H9 (cell line): ENCODE measurements at regions not wholly inside any gene's neighbourhood (a gene's known extent, or its start where the extent isn't known, plus 50 kb on each side); places are given as distances from the start of the nearest gene placed in this dataset.

Experiments
- DNase-seq: peaks from one replicate; pipeline ENCODE4 v3.0.0-alpha.2; 2017
- H2AFZ ChIP-seq: one replicate; pipeline ENCODE4 v1.6.1; 2013; ENCODE audit warnings: mild to moderate bottlenecking, low read length, control low read depth, moderate library complexity
- H2AK5ac ChIP-seq: 2 replicates; pipeline ENCODE4 v1.6.1; 2013; ENCODE audit warnings: low read length, control low read depth, mixed read lengths; ENCODE audit not compliant: insufficient read length
- H2BK120ac ChIP-seq: one replicate; pipeline ENCODE4 v1.6.1; 2013; ENCODE audit warnings: low read depth, mild to moderate bottlenecking, low read length, control low read depth, inconsistent platforms; ENCODE audit not compliant: poor library complexity, severe bottlenecking
- H2BK12ac ChIP-seq: 2 replicates; pipeline ENCODE4 v1.6.1; 2013; ENCODE audit warnings: low read length, control low read depth, mixed read lengths, low read depth; ENCODE audit not compliant: insufficient read length
- H2BK15ac ChIP-seq: 2 replicates; pipeline ENCODE4 v1.6.1; 2013; ENCODE audit warnings: low read depth, low read length, control low read depth
- H2BK20ac ChIP-seq: one replicate; pipeline ENCODE4 v1.6.1; 2013; ENCODE audit warnings: low read depth, mild to moderate bottlenecking, low read length, control low read depth, inconsistent platforms; ENCODE audit not compliant: poor library complexity, severe bottlenecking
- H2BK5ac ChIP-seq: 2 replicates; pipeline ENCODE4 v1.6.1; 2013; ENCODE audit warnings: low read length, control low read depth, mixed read lengths; ENCODE audit not compliant: insufficient read length
- H3K14ac ChIP-seq: 2 replicates; pipeline ENCODE4 v1.6.1; 2013; ENCODE audit warnings: low read length, control low read depth; ENCODE audit not compliant: insufficient read depth
- H3K18ac ChIP-seq: 2 replicates; pipeline ENCODE4 v1.6.1; 2013; ENCODE audit warnings: low read depth, mild to moderate bottlenecking, mixed read lengths, low read length, control low read depth; ENCODE audit not compliant: insufficient read length
- H3K23ac ChIP-seq: 2 replicates; pipeline ENCODE4 v1.6.1; 2013; ENCODE audit warnings: low read length, control low read depth, mixed read lengths, low read depth; ENCODE audit not compliant: insufficient read length
- H3K23me2 ChIP-seq: 2 replicates; pipeline ENCODE4 v1.6.1; 2013; ENCODE audit warnings: low read depth, mild to moderate bottlenecking, mixed read lengths, low read length, control low read depth; ENCODE audit not compliant: insufficient read length, poor library complexity, severe bottlenecking
- H3K27ac ChIP-seq: 2 replicates; pipeline ENCODE4 v1.5.1; 2013; ENCODE audit warnings: low read length, control low read depth, mixed read lengths, low read depth; ENCODE audit not compliant: insufficient read length
- H3K27me3 ChIP-seq: 2 replicates; pipeline ENCODE4 v1.6.1; 2013; ENCODE audit warnings: low read length, control low read depth, inconsistent platforms; ENCODE audit not compliant: insufficient read depth
- H3K4ac ChIP-seq: 2 replicates; pipeline ENCODE4 v1.6.1; 2013; ENCODE audit warnings: low read depth, mild to moderate bottlenecking, control low read depth, inconsistent platforms, low read length, moderate library complexity
- H3K4me1 ChIP-seq: 2 replicates; pipeline ENCODE4 v1.6.1; 2013; ENCODE audit warnings: low read length, control low read depth, inconsistent platforms; ENCODE audit not compliant: insufficient read depth
- H3K4me2 ChIP-seq: 2 replicates; pipeline ENCODE4 v1.6.1; 2013; ENCODE audit warnings: low read length, control low read depth, mixed read lengths; ENCODE audit not compliant: insufficient read length, insufficient read depth
- H3K56ac ChIP-seq: 2 replicates; pipeline ENCODE4 v1.6.1; 2013; ENCODE audit warnings: low read depth, mild to moderate bottlenecking, mixed read lengths, low read length, control low read depth; ENCODE audit not compliant: insufficient read length
- H3K79me1 ChIP-seq: 2 replicates; pipeline ENCODE4 v1.6.1; 2013; ENCODE audit warnings: low read depth, mild to moderate bottlenecking, moderate library complexity, low read length, control low read depth, inconsistent platforms; ENCODE audit not compliant: insufficient read depth, poor library complexity, severe bottlenecking
- H3K79me2 ChIP-seq: 2 replicates; pipeline ENCODE4 v1.6.1; 2013; ENCODE audit warnings: low read length, control low read depth, inconsistent platforms; ENCODE audit not compliant: insufficient read depth
- H3K9ac ChIP-seq: 2 replicates; pipeline ENCODE4 v1.6.1; 2013; ENCODE audit warnings: low read length, control low read depth, mixed read lengths; ENCODE audit not compliant: insufficient read length; ENCODE audit errors: extremely low read depth
- H3K9me3 ChIP-seq: one replicate; pipeline ENCODE4 v1.6.1; 2013; ENCODE audit warnings: low read depth, low read length, inconsistent platforms; ENCODE audit not compliant: control insufficient read depth
- H3T11ph ChIP-seq: one replicate; pipeline ENCODE4 v1.6.1; 2013; ENCODE audit warnings: mild to moderate bottlenecking, low read length, control low read depth, inconsistent platforms
- H4K20me1 ChIP-seq: one replicate; pipeline ENCODE4 v1.6.1; 2013; ENCODE audit not compliant: control insufficient read depth, insufficient read length, insufficient read depth
- H4K5ac ChIP-seq: 2 replicates; pipeline ENCODE4 v1.6.1; 2013; ENCODE audit warnings: low read depth, mild to moderate bottlenecking, mixed read lengths, low read length, control low read depth; ENCODE audit not compliant: insufficient read length
- H4K8ac ChIP-seq: replicated peaks from 2 replicates; pipeline ENCODE4 v1.6.1; 2013; ENCODE audit warnings: low read length, control low read depth, mixed read lengths, low read depth; ENCODE audit not compliant: insufficient read length
- H4K91ac ChIP-seq: 2 replicates; pipeline ENCODE4 v1.6.1; 2013; ENCODE audit warnings: low read depth, mild to moderate bottlenecking, moderate library complexity, mixed read lengths, low read length, control low read depth; ENCODE audit not compliant: insufficient read length
- H3K27ac Mint-ChIP-seq, 3 experiments: 2 replicates in 2 of 3; 3 replicates in 1 of 3; pipeline ENCODE4 v1.8.0; 2020 to 2021; ENCODE audit warnings: mixed read lengths in 3 of 3, mild to moderate bottlenecking in 1 of 3, moderate library complexity in 1 of 3
- H3K27me3 Mint-ChIP-seq: 2 replicates; pipeline ENCODE4 v1.8.0; 2021; ENCODE audit warnings: low read depth, mild to moderate bottlenecking, moderate library complexity, mixed read lengths
- H3K36me3 Mint-ChIP-seq, 3 experiments: 2 replicates in 2 of 3; 3 replicates in 1 of 3; pipeline ENCODE4 v1.8.0; 2020 to 2021; ENCODE audit warnings: low read depth in 3 of 3, mixed read lengths in 3 of 3; ENCODE audit not compliant: insufficient read depth in 1 of 3
- H3K4me1 Mint-ChIP-seq, 2 experiments: 2 replicates each; pipeline ENCODE4 v1.8.0; 2020; ENCODE audit warnings: mixed read lengths in 2 of 2
- H3K4me3 Mint-ChIP-seq, 2 experiments: 2 replicates in 1 of 2; 3 replicates in 1 of 2; pipeline ENCODE4 v1.8.0; 2020 to 2021; ENCODE audit warnings: mild to moderate bottlenecking in 2 of 2, mixed read lengths in 2 of 2, moderate library complexity in 1 of 2
- H3K9me3 Mint-ChIP-seq, 2 experiments: 2 replicates in 1 of 2; 3 replicates in 1 of 2; pipeline ENCODE4 v1.8.0; 2020; ENCODE audit warnings: mild to moderate bottlenecking in 2 of 2, mixed read lengths in 2 of 2, moderate library complexity in 1 of 2
- WGBS: extraction: QIAGEN DNeasy Blood & Tissue Kit; methylation state at CpG from one replicate; pipeline ENCODE4 v1.1.7; 2013; ENCODE audit warnings: missing lambda C conversion rate, low lambda C conversion rate, mixed read lengths; ENCODE audit not compliant: insufficient read length; ENCODE audit errors: extremely low coverage; 5-methylcytosine and 5-hydroxymethylcytosine counted together
- TF ChIP-seq, protein P1 (sequence below): fragments of 200-600 bp; sonication (generic); conservative IDR thresholded peaks from 3 replicates; pipeline ENCODE4 v1.8.0; 2021; ENCODE audit warnings: antibody characterized with exemption, mild to moderate bottlenecking

DNA sequence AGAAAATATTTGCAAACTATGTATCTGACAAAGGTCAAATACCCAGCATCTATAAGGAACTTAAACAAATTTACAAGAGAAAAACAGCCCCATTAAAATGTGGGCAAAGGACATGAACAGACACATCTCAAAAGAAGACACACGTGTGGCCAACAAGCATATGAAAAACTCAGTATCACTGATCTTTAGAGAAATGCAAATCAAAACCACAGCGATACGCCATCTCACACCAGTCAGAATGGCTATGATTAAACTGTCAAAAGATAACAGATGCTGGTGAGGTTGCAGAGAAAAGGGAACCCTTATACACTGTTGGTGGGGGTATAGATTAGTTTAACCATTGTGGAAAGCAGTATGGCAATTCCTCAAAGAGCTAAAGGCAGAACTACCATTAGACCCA is 64.3 kb upstream of the RBMS1 start:
- TF ChIP-seq, protein P1, sequence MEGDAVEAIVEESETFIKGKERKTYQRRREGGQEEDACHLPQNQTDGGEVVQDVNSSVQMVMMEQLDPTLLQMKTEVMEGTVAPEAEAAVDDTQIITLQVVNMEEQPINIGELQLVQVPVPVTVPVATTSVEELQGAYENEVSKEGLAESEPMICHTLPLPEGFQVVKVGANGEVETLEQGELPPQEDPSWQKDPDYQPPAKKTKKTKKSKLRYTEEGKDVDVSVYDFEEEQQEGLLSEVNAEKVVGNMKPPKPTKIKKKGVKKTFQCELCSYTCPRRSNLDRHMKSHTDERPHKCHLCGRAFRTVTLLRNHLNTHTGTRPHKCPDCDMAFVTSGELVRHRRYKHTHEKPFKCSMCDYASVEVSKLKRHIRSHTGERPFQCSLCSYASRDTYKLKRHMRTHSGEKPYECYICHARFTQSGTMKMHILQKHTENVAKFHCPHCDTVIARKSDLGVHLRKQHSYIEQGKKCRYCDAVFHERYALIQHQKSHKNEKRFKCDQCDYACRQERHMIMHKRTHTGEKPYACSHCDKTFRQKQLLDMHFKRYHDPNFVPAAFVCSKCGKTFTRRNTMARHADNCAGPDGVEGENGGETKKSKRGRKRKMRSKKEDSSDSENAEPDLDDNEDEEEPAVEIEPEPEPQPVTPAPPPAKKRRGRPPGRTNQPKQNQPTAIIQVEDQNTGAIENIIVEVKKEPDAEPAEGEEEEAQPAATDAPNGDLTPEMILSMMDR = no peak
- Mint-ChIP-seq H3K4me1 (peaks cover 3 to 4% of the 10 kb centered on the region in 2 experiments; a peak in 3 of 4 replicates), H3K36me3 (no peaks in the 10 kb centered on the region; a peak in 1 of 7 replicates)

More for the DNA sequence above, 64.3 kb upstream of the RBMS1 start:
- Mint-ChIP-seq H3K27me3 (no peaks in the 10 kb centered on the region), H3K27ac (no peak overlapping the region), H3K4me3 (no peak overlapping the region), H3K9me3 (no peaks in the 10 kb centered on the region; a peak in 2 of 5 replicates)
- Histone ChIP-seq H3K14ac (no peak overlapping the region), H3K23ac (no peak overlapping the region), H4K8ac (no peak overlapping the region), H2AK5ac (no peak overlapping the region), H3K56ac (no peak overlapping the region), H3K9ac (no peak overlapping the region), H2BK120ac (no peak overlapping the region), H4K91ac (no peak overlapping the region), H4K20me1 (no peaks in the 10 kb centered on the region), H3K79me1 (no peaks in the 10 kb centered on the region), H2BK20ac (no peak overlapping the region), H3K4ac (no peak overlapping the region), H3K4me1 (no peaks in the 10 kb centered on the region; the same call in 1 of the 2 replicates), H3K23me2 (no peaks in the 10 kb centered on the region), H2BK15ac (no peak overlapping the region), H3K4me2 (no peak overlapping the region), H3K27me3 (peaks cover 3% of the 10 kb centered on the region; the same call in 1 of the 2 replicates), H2BK12ac (no peak overlapping the region), H3K27ac (no peak overlapping the region), H2BK5ac (no peak overlapping the region), H3K9me3 (no peaks in the 10 kb centered on the region), H2AFZ (no peak overlapping the region), H3K79me2 (no peaks in the 10 kb centered on the region), H4K5ac (no peak overlapping the region), H3K18ac (no peak overlapping the region), H3T11ph (no peak overlapping the region)
- no CpG with 5 or more reads among the region's 3 CpGs for WGBS
- DNase-seq = no peak
